SK-N-SH (cell line): ENCODE measurements at regions not wholly inside any gene's neighbourhood (a gene's known extent, or its start where the extent isn't known, plus 50 kb on each side); places are given as distances from the start of the nearest gene placed in this dataset.

Source experiments
- CTCF ChIA-PET: fragments of 300-600, 350-600 bp; formaldehyde crosslinking; extraction: SDS; loops from one replicate; lab custom pipeline; 2021; lab: Yijun Ruan, JAX
- POLR2A ChIA-PET: fragments of 350-600 bp; sonication (Branson Sonifier 250); formaldehyde crosslinking; extraction: SDS; loops from one replicate; lab custom pipeline; 2020; ENCODE audit warnings: antibody characterized with exemption, inconsistent platforms; lab: Yijun Ruan, JAX
- DNase-seq: peaks from one replicate; pipeline ENCODE4 v3.0.0; 2012
- H2AFZ ChIP-seq: fragments of 200-600 bp; sonication (generic); 2 replicates; pipeline ENCODE4 v1.8.1; 2016; ENCODE audit warnings: antibody characterized with exemption, mild to moderate bottlenecking, low read depth
- H3F3A ChIP-seq: fragments of 200-600 bp; sonication (generic); replicated peaks from 2 replicates; pipeline ENCODE3; 2016; ENCODE audit warnings: antibody characterized with exemption, mild to moderate bottlenecking; ENCODE audit not compliant: insufficient read depth
- H3K27ac ChIP-seq, 2 experiments: fragments of 200-500 bp in 1 of 2; fragments of 200-600 bp in 1 of 2; sonication (Bioruptor generic) in 1 of 2; sonication (generic), shearing (Covaris generic) in 1 of 2; 2 replicates each; pipeline versions ENCODE4 v1.5.1 to v1.6.1; 2014 to 2016; ENCODE audit warnings: low read depth in 2 of 2, inconsistent platforms in 1 of 2, low read length in 1 of 2, mild to moderate bottlenecking in 1 of 2, mixed read lengths in 1 of 2
- H3K27me3 ChIP-seq: fragments of 200-600 bp; sonication (generic), shearing (Covaris generic); 2 replicates; pipeline ENCODE4 v1.6.1; 2016; ENCODE audit warnings: mixed run types; ENCODE audit not compliant: insufficient read depth
- H3K36me3 ChIP-seq, 2 experiments: fragments of 200-500 bp in 1 of 2; fragments of 200-600 bp in 1 of 2; sonication (Bioruptor generic) in 1 of 2; sonication (generic) in 1 of 2; replicated peaks in 1 of 2; 2 replicates each; pipeline versions ENCODE3 to v1.5.1; 2014 to 2016; ENCODE audit warnings: low read length in 1 of 2, mild to moderate bottlenecking in 1 of 2; ENCODE audit not compliant: insufficient read depth in 2 of 2, control insufficient read depth in 1 of 2
- H3K4me1 ChIP-seq, 2 experiments: fragments of 200-500 bp in 1 of 2; fragments of 200-600 bp in 1 of 2; sonication (Bioruptor generic) in 1 of 2; sonication (generic), shearing (Covaris generic) in 1 of 2; 2 replicates each; pipeline versions ENCODE4 v1.5.1 to v1.6.1; 2014 to 2016; ENCODE audit warnings: low read depth in 1 of 2, low read length in 1 of 2, mixed run types in 1 of 2; ENCODE audit not compliant: insufficient read depth in 2 of 2, control insufficient read depth in 1 of 2
- H3K4me2 ChIP-seq: fragments of 200-600 bp; sonication (generic), shearing (Covaris generic); 2 replicates; pipeline ENCODE4 v1.6.1; 2017; ENCODE audit warnings: mixed run types
- H3K4me3 ChIP-seq, 2 experiments: fragments of 200-500 bp in 1 of 2; fragments of 200-600 bp in 1 of 2; sonication (Bioruptor generic) in 1 of 2; sonication (generic), shearing (Covaris generic) in 1 of 2; 2 replicates each; pipeline versions ENCODE4 v1.5.1 to v1.8.1; 2014 to 2016; ENCODE audit warnings: low read depth in 2 of 2, inconsistent platforms in 1 of 2, low read length in 1 of 2, mild to moderate bottlenecking in 1 of 2, mixed read lengths in 1 of 2, moderate library complexity in 1 of 2
- H3K79me2 ChIP-seq: fragments of 200-600 bp; sonication (generic); 2 replicates; pipeline ENCODE4 v1.8.1; 2017; ENCODE audit warnings: mild to moderate bottlenecking; ENCODE audit not compliant: insufficient read depth
- H3K9ac ChIP-seq: fragments of 200-600 bp; sonication (generic); 2 replicates; pipeline ENCODE4 v1.6.1; 2017; ENCODE audit warnings: mixed run types
- H3K9me2 ChIP-seq: fragments of 200-600 bp; sonication (generic); 2 replicates; pipeline ENCODE4 v1.6.1; 2017; ENCODE audit warnings: mixed run types
- H3K9me3 ChIP-seq: fragments of 200-600 bp; sonication (generic); 2 replicates; pipeline ENCODE4 v1.6.1; 2017; ENCODE audit warnings: mixed run types, mild to moderate bottlenecking, moderate library complexity
- H4K20me1 ChIP-seq: fragments of 200-600 bp; sonication (generic); 2 replicates; pipeline ENCODE4 v1.6.1; 2017; ENCODE audit warnings: mild to moderate bottlenecking, mixed run types; ENCODE audit not compliant: insufficient read depth
- CHD2 ChIP-seq: fragments of 150-350 bp; IDR thresholded peaks from 2 replicates; pipeline ENCODE4 v1.6.1; 2018; ENCODE audit warnings: low read length; ENCODE audit not compliant: partially characterized antibody
- ELF1 ChIP-seq: IDR thresholded peaks from 2 replicates; pipeline ENCODE4 v1.4.0; 2012
- EP300 ChIP-seq, 2 experiments: IDR thresholded peaks; 2 replicates each; pipeline versions ENCODE4 v1.4.0 to v1.6.1; 2012; ENCODE audit warnings: borderline replicate concordance in 1 of 2, low read depth in 1 of 2, low read length in 1 of 2
- EZH2phosphoT487 ChIP-seq: fragments of 200-600 bp; sonication (generic); IDR thresholded peaks from 2 replicates; pipeline ENCODE4 v1.6.1; 2017; ENCODE audit warnings: low read depth, mixed run types, mild to moderate bottlenecking, antibody characterized with exemption, moderate library complexity, borderline replicate concordance
- FOSL2 ChIP-seq: IDR thresholded peaks from 2 replicates; pipeline ENCODE4 v1.4.0; 2012; ENCODE audit warnings: low read depth, mild to moderate bottlenecking, moderate library complexity, borderline replicate concordance
- FOXJ3 ChIP-seq: sonication (generic); formaldehyde crosslinking; IDR thresholded peaks from 2 replicates; pipeline ENCODE4 v1.5.1; 2020; ENCODE audit warnings: mild to moderate bottlenecking, missing genetic modification reagents
- FOXM1 ChIP-seq: IDR thresholded peaks from 2 replicates; pipeline ENCODE4 v1.4.0; 2012; ENCODE audit warnings: low read depth, mild to moderate bottlenecking
- GABPA ChIP-seq: IDR thresholded peaks from 2 replicates; pipeline ENCODE4 v1.4.0; 2012; ENCODE audit warnings: low read depth, mild to moderate bottlenecking
- MAX ChIP-seq: IDR thresholded peaks from 2 replicates; pipeline ENCODE4 v1.4.0; 2012; ENCODE audit warnings: low read depth
- MEF2A ChIP-seq: IDR thresholded peaks from 2 replicates; pipeline ENCODE4 v1.4.0; 2012; ENCODE audit warnings: low read depth, borderline replicate concordance
- NFIC ChIP-seq: IDR thresholded peaks from 2 replicates; pipeline ENCODE4 v1.4.0; 2012; ENCODE audit warnings: borderline replicate concordance
- PBX3 ChIP-seq: IDR thresholded peaks from 2 replicates; pipeline ENCODE4; 2012
- POLR2AphosphoS5 ChIP-seq: IDR thresholded peaks from 2 replicates; pipeline ENCODE4 v1.6.1; 2012; ENCODE audit warnings: low read depth, low read length
- RAD21 ChIP-seq: IDR thresholded peaks from 2 replicates; pipeline ENCODE4 v1.6.1; 2012; ENCODE audit warnings: mild to moderate bottlenecking, low read length
- RCOR1 ChIP-seq: fragments of 150-350 bp; IDR thresholded peaks from 2 replicates; pipeline ENCODE4 v1.6.1; 2017; ENCODE audit warnings: antibody characterized with exemption, low read length
- RFX5 ChIP-seq: IDR thresholded peaks from 2 replicates; pipeline ENCODE4 v1.6.1; 2012; ENCODE audit warnings: mild to moderate bottlenecking, improper control_type of control experiment, low read length
- RXRA ChIP-seq: IDR thresholded peaks from 2 replicates; pipeline ENCODE4 v1.4.0; 2012; ENCODE audit warnings: low read depth, mild to moderate bottlenecking, borderline replicate concordance
- SIN3A ChIP-seq: IDR thresholded peaks from 2 replicates; pipeline ENCODE4 v1.6.1; 2012; ENCODE audit warnings: low read depth, mild to moderate bottlenecking, low read length, moderate library complexity, borderline replicate concordance
- SMC3 ChIP-seq: IDR thresholded peaks from 2 replicates; pipeline ENCODE4 v1.6.1; 2012; ENCODE audit warnings: low read depth, low read length, improper control_type of control experiment
- TAF1 ChIP-seq: IDR thresholded peaks from 2 replicates; pipeline ENCODE4 v1.6.1; 2012; ENCODE audit warnings: low read depth, mild to moderate bottlenecking, low read length, moderate library complexity, borderline replicate concordance
- TCF12 ChIP-seq: IDR thresholded peaks from 2 replicates; pipeline ENCODE4 v1.4.0; 2012
- TEAD4 ChIP-seq: IDR thresholded peaks from 2 replicates; pipeline ENCODE4 v1.4.0; 2012; ENCODE audit warnings: mild to moderate bottlenecking, borderline replicate concordance; ENCODE audit not compliant: insufficient read depth
- YY1 ChIP-seq: IDR thresholded peaks from 2 replicates; pipeline ENCODE4 v1.4.0; 2012; ENCODE audit warnings: low read depth, mild to moderate bottlenecking
- WGBS: methylation state at CpG from one replicate; pipeline ENCODE4 v1.1.6; 2017; ENCODE audit warnings: low lambda C conversion rate; 5-methylcytosine and 5-hydroxymethylcytosine counted together
- TF ChIP-seq, protein P1 (sequence below): fragments of 150-350 bp; IDR thresholded peaks from 2 replicates; pipeline ENCODE4 v1.6.1; 2016; ENCODE audit warnings: mild to moderate bottlenecking, low read depth, low read length
- TF ChIP-seq, protein P2 (sequence below): IDR thresholded peaks from 2 replicates; pipeline ENCODE4 v1.4.0; 2012; ENCODE audit warnings: low read depth, borderline replicate concordance

GRCh38 chr15:70197318-70197944 is 99.7 kb upstream of the TLE3 start:
- 94% methylated on average over 9 of the region's 10 CpGs for WGBS

GRCh38 chr15:70196372-70197316 is 98.9 kb upstream of the TLE3 start:
- Histone ChIP-seq H3K27ac (peak overlapping the region; percentile 81 to 93), H3K36me3 (no peaks in the 10 kb centered on the region), H3K4me3 (no peak overlapping the region), H4K20me1 (no peaks in the 10 kb centered on the region), H3K9me3 (no peaks in the 10 kb centered on the region), H2AFZ (peak overlapping the region; percentile 44; the same call in 1 of the 2 replicates), H3K27me3 (no peaks in the 10 kb centered on the region), H3K4me2 (peak overlapping the region; percentile 75), H3F3A (peaks cover 6% of the 10 kb centered on the region), H3K9me2 (no peaks in the 10 kb centered on the region), H3K4me1 (peaks cover 31 to 70% of the 10 kb centered on the region in 2 experiments), H3K79me2 (no peaks in the 10 kb centered on the region), H3K9ac (peak overlapping the region; percentile 57; the same call in 1 of the 2 replicates)
- DNase-seq: no peak
- CTCF ChIA-PET: interaction anchor here (0.5 to 1.8 kb wide), 5 partner anchors 9 to 291 kb away, joined by 3 to 8 read pairs (median 4); no protein-coding TSS in a partner anchor
- POLR2A ChIA-PET: no interaction called here
- WGBS: 37% methylated on average over 15 of the region's 21 CpGs
- TF ChIP-seq TEAD4 (peak; percentile 75), ELF1 (no peak), MAX (peak; percentile 33; the same call in 1 of the 2 replicates), FOSL2 (0 out of 2 replicates have a peak, but pooled peaks have one; percentile 42), RFX5 (no peak), RCOR1 (no peak), SIN3A (no peak), RAD21 (no peak), RXRA (peak; percentile 47; the same call in 1 of the 2 replicates), EZH2phosphoT487 (no peak), EP300 (IDR thresholded peaks at IDR 0.05; ENCODE audit: borderline replicate concordance in 1 of 2, low read depth in 1 of 2, low read length in 1 of 2) (peak in 1 of 2 experiments; percentile 77; a peak in 1 of 4 replicates), PBX3 (peak; percentile 77), YY1 (no peak)
- TF ChIP-seq, protein P1, sequence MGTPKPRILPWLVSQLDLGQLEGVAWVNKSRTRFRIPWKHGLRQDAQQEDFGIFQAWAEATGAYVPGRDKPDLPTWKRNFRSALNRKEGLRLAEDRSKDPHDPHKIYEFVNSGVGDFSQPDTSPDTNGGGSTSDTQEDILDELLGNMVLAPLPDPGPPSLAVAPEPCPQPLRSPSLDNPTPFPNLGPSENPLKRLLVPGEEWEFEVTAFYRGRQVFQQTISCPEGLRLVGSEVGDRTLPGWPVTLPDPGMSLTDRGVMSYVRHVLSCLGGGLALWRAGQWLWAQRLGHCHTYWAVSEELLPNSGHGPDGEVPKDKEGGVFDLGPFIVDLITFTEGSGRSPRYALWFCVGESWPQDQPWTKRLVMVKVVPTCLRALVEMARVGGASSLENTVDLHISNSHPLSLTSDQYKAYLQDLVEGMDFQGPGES: no peak

More at GRCh38 chr15:70197318-70197944, 99.7 kb upstream of the TLE3 start:
- peak overlapping the region; percentile 38; the same call in 1 of the 2 replicates for H3K9ac ChIP-seq
- peak overlapping the region; percentile 75; the same call in 1 of the 2 replicates for H3K4me2 ChIP-seq
- peaks cover 31 to 74% of the 10 kb centered on the region in 2 experiments for H3K4me1 ChIP-seq
- no peaks in the 10 kb centered on the region for H3K79me2 ChIP-seq
- peaks cover 6% of the 10 kb centered on the region for H3F3A ChIP-seq
- TF ChIP-seq TAF1: no peak
- TF ChIP-seq, protein P2, sequence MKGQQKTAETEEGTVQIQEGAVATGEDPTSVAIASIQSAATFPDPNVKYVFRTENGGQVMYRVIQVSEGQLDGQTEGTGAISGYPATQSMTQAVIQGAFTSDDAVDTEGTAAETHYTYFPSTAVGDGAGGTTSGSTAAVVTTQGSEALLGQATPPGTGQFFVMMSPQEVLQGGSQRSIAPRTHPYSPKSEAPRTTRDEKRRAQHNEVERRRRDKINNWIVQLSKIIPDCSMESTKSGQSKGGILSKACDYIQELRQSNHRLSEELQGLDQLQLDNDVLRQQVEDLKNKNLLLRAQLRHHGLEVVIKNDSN: no peak
- TF ChIP-seq RCOR1: no peak
- no peak for TF ChIP-seq RAD21
- no peak for TF ChIP-seq SMC3
- no peak for TF ChIP-seq RFX5
- no peak for TF ChIP-seq FOXM1
- TF ChIP-seq NFIC: no peak
- no peak for TF ChIP-seq GABPA
- TF ChIP-seq MEF2A: no peak
- TF ChIP-seq MAX: no peak
- TF ChIP-seq POLR2AphosphoS5: no peak
- TF ChIP-seq SIN3A: no peak
- TF ChIP-seq CHD2: no peak
- no peak for TF ChIP-seq FOXJ3 (CRISPR knock-in tag)
- no peak for TF ChIP-seq TCF12
- no peak for DNase-seq
- no peaks in the 10 kb centered on the region for H3K9me2 ChIP-seq
- H4K20me1 ChIP-seq: no peaks in the 10 kb centered on the region
- ChIA-PET POLR2A (no interaction called here), CTCF (interaction anchor here (0.9 to 3.3 kb wide), 6 partner anchors 9 to 290 kb away, joined by 3 to 16 read pairs (median 4); no protein-coding TSS in a partner anchor)
- no peaks in the 10 kb centered on the region for H3K36me3 ChIP-seq
- no peak overlapping the region for H3K4me3 ChIP-seq
- no peaks in the 10 kb centered on the region for H3K9me3 ChIP-seq
- peak overlapping the region; percentile 81 to 93 for H3K27ac ChIP-seq
- H2AFZ ChIP-seq: no peak overlapping the region
- H3K27me3 ChIP-seq: no peaks in the 10 kb centered on the region
